ENCODE measurements at regions not wholly inside any gene's neighbourhood (a gene's known extent, or its start where the extent isn't known, plus 50 kb on each side); places are given as distances from the start of the nearest gene placed in this dataset.

GRCh38 chr20:21004386-21005076 lies 101.6 kb downstream of the LINC00237 start:
- no peak for TF ChIP-seq CTCF (IDR thresholded peaks at IDR 0.05; ENCODE audit: low read depth, low read length)
- no peak for TF ChIP-seq EZH2phosphoT487 (IDR thresholded peaks at IDR 0.05; ENCODE audit: low read depth)
